CD4-positive, alpha-beta T cell (primary cell): ENCODE measurements at regions not wholly inside any gene's neighbourhood (a gene's known extent, or its start where the extent isn't known, plus 50 kb on each side); places are given as distances from the start of the nearest gene placed in this dataset.

ENCODE experiments used
- ATAC-seq: fragments of 200-7000 bp; cut with Tn5 transposase; one replicate; pipeline ENCODE4 v1.10.0; 2022; ENCODE audit warnings: mild to moderate bottlenecking; ENCODE audit not compliant: poor library complexity
- CTCF ChIA-PET: fragments of 350-600 bp; sonication (Branson Sonifier 250); formaldehyde crosslinking; loops from one replicate; lab custom pipeline; 2021; ENCODE audit warnings: antibody characterized with exemption, inconsistent platforms; lab: Charles Lee
- POLR2A ChIA-PET: fragments of 350-600 bp; sonication (Branson Sonifier 250); formaldehyde crosslinking; loops from one replicate; lab custom pipeline; 2021; ENCODE audit warnings: antibody characterized with exemption, inconsistent platforms; lab: Charles Lee
- DNase-seq, 14 experiments: peaks; one replicate each; pipeline ENCODE4 v3.0.0-alpha.2; 2013 to 2020; ENCODE audit warnings: mixed read lengths in 2 of 14
- H3K27ac ChIP-seq, 2 donors: one replicate each; pipeline versions ENCODE4 v1.5.1 to v1.7.0; 2013; ENCODE audit warnings: low read length in 2 of 2, low read depth in 1 of 2, mild to moderate bottlenecking in 1 of 2
- H3K27me3 ChIP-seq, 2 experiments: 1 replicate in 1 of 2; 2 replicates in 1 of 2; pipeline versions ENCODE4 v1.6.1 to v1.7.0; 2013; ENCODE audit warnings: low read length in 2 of 2, control low read depth in 1 of 2, mild to moderate bottlenecking in 1 of 2, moderate library complexity in 1 of 2; ENCODE audit not compliant: insufficient read depth in 2 of 2, control insufficient read depth in 1 of 2
- H3K36me3 ChIP-seq: one replicate; pipeline ENCODE4 v1.6.1; 2013; ENCODE audit warnings: low read length, control low read depth; ENCODE audit not compliant: insufficient read depth
- H3K4me1 ChIP-seq: one replicate; pipeline ENCODE4 v1.6.1; 2013; ENCODE audit warnings: low read length, control low read depth; ENCODE audit not compliant: insufficient read depth
- H3K4me3 ChIP-seq: one replicate; pipeline ENCODE4 v1.5.1; 2013; ENCODE audit warnings: mild to moderate bottlenecking, low read length, moderate library complexity
- H3K9me3 ChIP-seq, 2 experiments: 1 replicate in 1 of 2; 2 replicates in 1 of 2; pipeline versions ENCODE4 v1.6.1 to v1.7.0; 2013; ENCODE audit warnings: low read length in 2 of 2, mild to moderate bottlenecking in 2 of 2, control low read depth in 1 of 2, moderate library complexity in 1 of 2; ENCODE audit not compliant: control insufficient read depth in 1 of 2, insufficient read depth in 1 of 2
- H3K27ac Mint-ChIP-seq: one replicate; pipeline ENCODE4 v1.8.0; 2020; ENCODE audit warnings: mixed read lengths
- H3K27me3 Mint-ChIP-seq: one replicate; pipeline ENCODE4 v1.8.0; 2021; ENCODE audit warnings: mixed read lengths
- H3K36me3 Mint-ChIP-seq: one replicate; pipeline ENCODE4 v1.8.0; 2021; ENCODE audit warnings: low read depth, mixed read lengths
- H3K4me1 Mint-ChIP-seq: one replicate; pipeline ENCODE4 v1.8.0; 2021; ENCODE audit warnings: low read depth, mixed read lengths
- H3K4me3 Mint-ChIP-seq: one replicate; pipeline ENCODE4 v1.8.0; 2020; ENCODE audit warnings: mild to moderate bottlenecking, mixed read lengths
- H3K9me3 Mint-ChIP-seq: one replicate; pipeline ENCODE4 v1.8.0; 2020; ENCODE audit warnings: mixed read lengths
- CTCF ChIP-seq: fragments of 200-600 bp; IDR thresholded peaks from one replicate; pipeline ENCODE4 v1.8.0; 2022; ENCODE audit warnings: antibody characterized with exemption, mild to moderate bottlenecking
- intact Hi-C, 2 experiments: fragments of 100-400 bp; cut with DNase I in 1 of 2; cut with micrococcal nuclease in 1 of 2; formaldehyde crosslinking; loops; one replicate each; pipeline versions ENCODE4 v1.15.1 to v1.9.0; 2023 to 2025; cut with DNase I, micrococcal nuclease

- Mint-ChIP-seq H3K27ac (no peak overlapping the region), H3K9me3 (no peaks in the 10 kb centered on the region), H3K4me3 (no peak overlapping the region), H3K4me1 (no peaks in the 10 kb centered on the region), H3K36me3 (no peaks in the 10 kb centered on the region), H3K27me3 (no peaks in the 10 kb centered on the region)
- POLR2A ChIA-PET: no interaction called here
- DNase-seq (no peak), ATAC-seq (no peak)
- H3K27ac ChIP-seq: no peak overlapping the region
- H3K4me3 ChIP-seq: no peak overlapping the region
- H3K36me3 ChIP-seq: no peaks in the 10 kb centered on the region
- no peak for TF ChIP-seq CTCF
- H3K4me1 ChIP-seq: no peaks in the 10 kb centered on the region
- no peaks in the 10 kb centered on the region for H3K9me3 ChIP-seq
- intact Hi-C loops: no loop called here
- CTCF ChIA-PET: no interaction called here
- H3K27me3 ChIP-seq: no peaks in the 10 kb centered on the region
These were observed 272.3 kb upstream of the FGF16 start for GRCh38 chrX:77174680-77175519.

- ATAC-seq (no peak), DNase-seq (no peak)
- Histone ChIP-seq H3K36me3 (no peaks in the 10 kb centered on the region), H3K27me3 (no peaks in the 10 kb centered on the region), H3K4me1 (no peaks in the 10 kb centered on the region), H3K9me3 (no peaks in the 10 kb centered on the region), H3K4me3 (no peak overlapping the region), H3K27ac (no peak overlapping the region)
- no peaks in the 10 kb centered on the region for H3K4me1 Mint-ChIP-seq
- no peak for TF ChIP-seq CTCF
- POLR2A ChIA-PET: no interaction called here
- no peak overlapping the region for H3K4me3 Mint-ChIP-seq
- CTCF ChIA-PET: no interaction called here
- no peak overlapping the region for H3K27ac Mint-ChIP-seq
- intact Hi-C loops: no loop called here
- peaks cover 3% of the 10 kb centered on the region for H3K9me3 Mint-ChIP-seq
- H3K27me3 Mint-ChIP-seq: no peaks in the 10 kb centered on the region
- no peaks in the 10 kb centered on the region for H3K36me3 Mint-ChIP-seq
These were observed 246.5 kb upstream of the FGF16 start for GRCh38 chrX:77200663-77201062.

- POLR2A ChIA-PET: no interaction called here
- no peak for TF ChIP-seq CTCF
- Histone ChIP-seq H3K36me3 (no peaks in the 10 kb centered on the region), H3K27ac (no peak overlapping the region), H3K27me3 (peaks cover 0 to 5% of the 10 kb centered on the region in 2 experiments), H3K4me1 (no peaks in the 10 kb centered on the region), H3K9me3 (peaks cover 0 to 6% of the 10 kb centered on the region in 2 experiments), H3K4me3 (no peak overlapping the region)
- CTCF ChIA-PET: no interaction called here
- Mint-ChIP-seq H3K4me3 (no peak overlapping the region), H3K27ac (no peak overlapping the region), H3K27me3 (peaks cover 20% of the 10 kb centered on the region), H3K36me3 (no peaks in the 10 kb centered on the region), H3K9me3 (no peaks in the 10 kb centered on the region), H3K4me1 (no peaks in the 10 kb centered on the region)
- intact Hi-C loops: no loop called here
- no peak for DNase-seq
- no peak for ATAC-seq
These were observed 224.1 kb upstream of the FGF16 start for GRCh38 chrX:77223046-77223445.
